C4-2B (cell line): ENCODE measurements at regions not wholly inside any gene's neighbourhood (a gene's known extent, or its start where the extent isn't known, plus 50 kb on each side); places are given as distances from the start of the nearest gene placed in this dataset.
"Not testable (repeated sequence)": the region's sequence is repeated elsewhere in the genome, so short reads cannot be mapped to it uniquely, and the experiment has no call there.

Experiments used
- H3K27ac ChIP-seq: fragments of 450-650 bp; 2 replicates; pipeline ENCODE4 v1.5.1; 2017
- ZFX ChIP-seq: fragments of 450-650 bp; IDR thresholded peaks from 2 replicates; pipeline ENCODE4 v1.6.1; 2017
- TF ChIP-seq, protein P1 (sequence below): fragments of 450-650 bp; conservative IDR thresholded peaks from 2 replicates; pipeline ENCODE4 v1.5.1; 2017; ENCODE audit warnings: mild to moderate bottlenecking

GRCh38 chr6:135624402-135625295 is 127.1 kb upstream of the AHI1 start:
- no peak overlapping the region for H3K27ac ChIP-seq
- TF ChIP-seq, protein P1, sequence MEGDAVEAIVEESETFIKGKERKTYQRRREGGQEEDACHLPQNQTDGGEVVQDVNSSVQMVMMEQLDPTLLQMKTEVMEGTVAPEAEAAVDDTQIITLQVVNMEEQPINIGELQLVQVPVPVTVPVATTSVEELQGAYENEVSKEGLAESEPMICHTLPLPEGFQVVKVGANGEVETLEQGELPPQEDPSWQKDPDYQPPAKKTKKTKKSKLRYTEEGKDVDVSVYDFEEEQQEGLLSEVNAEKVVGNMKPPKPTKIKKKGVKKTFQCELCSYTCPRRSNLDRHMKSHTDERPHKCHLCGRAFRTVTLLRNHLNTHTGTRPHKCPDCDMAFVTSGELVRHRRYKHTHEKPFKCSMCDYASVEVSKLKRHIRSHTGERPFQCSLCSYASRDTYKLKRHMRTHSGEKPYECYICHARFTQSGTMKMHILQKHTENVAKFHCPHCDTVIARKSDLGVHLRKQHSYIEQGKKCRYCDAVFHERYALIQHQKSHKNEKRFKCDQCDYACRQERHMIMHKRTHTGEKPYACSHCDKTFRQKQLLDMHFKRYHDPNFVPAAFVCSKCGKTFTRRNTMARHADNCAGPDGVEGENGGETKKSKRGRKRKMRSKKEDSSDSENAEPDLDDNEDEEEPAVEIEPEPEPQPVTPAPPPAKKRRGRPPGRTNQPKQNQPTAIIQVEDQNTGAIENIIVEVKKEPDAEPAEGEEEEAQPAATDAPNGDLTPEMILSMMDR, result no peak
- no peak for TF ChIP-seq ZFX

DNA sequence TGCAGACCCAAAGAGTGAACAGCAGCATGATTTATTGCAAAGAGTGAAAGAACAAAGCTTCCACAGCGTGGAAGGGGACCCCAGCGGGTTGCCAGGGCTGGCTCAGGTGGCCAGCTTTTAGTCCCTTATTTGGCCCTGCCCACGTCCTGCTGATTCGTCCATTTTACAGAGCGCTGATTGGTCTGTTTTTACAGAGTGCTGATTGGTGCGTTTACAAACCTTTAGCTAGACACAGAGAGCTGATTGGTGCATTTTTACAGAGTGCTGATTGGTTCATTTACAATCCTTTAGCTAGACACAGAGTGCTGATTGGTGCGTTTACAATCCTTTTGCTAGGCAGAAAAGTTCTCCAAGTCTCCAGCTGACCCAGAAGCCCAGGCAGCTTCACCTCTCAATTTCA is 128.5 kb upstream of the AHI1 start:
- H3K27ac ChIP-seq, result not testable (repeated sequence)

GRCh38 chr6:135627092-135627715 is 129.7 kb upstream of the AHI1 start:
- no peak overlapping the region for H3K27ac ChIP-seq
- TF ChIP-seq, protein P1, result no peak
- no peak for TF ChIP-seq ZFX

DNA sequence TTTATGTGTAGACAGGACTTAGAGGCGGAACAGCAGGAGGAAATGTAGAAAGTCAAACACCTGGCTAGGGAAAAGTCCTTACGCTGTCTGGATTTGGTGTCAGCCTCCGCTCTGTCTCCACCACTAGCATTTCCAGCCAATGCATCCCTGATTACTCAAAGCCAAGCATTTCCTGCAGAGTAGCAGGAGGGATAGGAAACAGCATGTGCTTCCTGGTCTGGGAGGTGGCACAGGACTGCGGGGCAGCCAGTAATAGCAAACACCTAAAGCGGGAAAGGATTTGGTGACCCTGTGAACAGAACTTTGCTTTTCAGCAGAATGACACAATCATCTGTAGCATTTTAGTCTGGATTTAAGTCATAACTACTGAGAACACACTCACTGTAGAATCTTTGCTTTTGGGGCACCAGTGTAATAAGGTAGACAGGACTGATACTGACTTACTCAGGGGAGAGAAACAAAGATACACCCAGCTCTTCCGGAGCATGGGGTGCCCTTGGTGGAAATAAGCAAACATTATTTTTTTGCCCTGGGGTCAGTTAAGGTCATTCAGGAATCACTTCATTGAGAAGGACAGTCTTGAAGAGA is 133.3 kb upstream of the AHI1 start:
- TF ChIP-seq, protein P1, result no peak
- TF ChIP-seq ZFX, result no peak
- no peak overlapping the region for H3K27ac ChIP-seq

DNA sequence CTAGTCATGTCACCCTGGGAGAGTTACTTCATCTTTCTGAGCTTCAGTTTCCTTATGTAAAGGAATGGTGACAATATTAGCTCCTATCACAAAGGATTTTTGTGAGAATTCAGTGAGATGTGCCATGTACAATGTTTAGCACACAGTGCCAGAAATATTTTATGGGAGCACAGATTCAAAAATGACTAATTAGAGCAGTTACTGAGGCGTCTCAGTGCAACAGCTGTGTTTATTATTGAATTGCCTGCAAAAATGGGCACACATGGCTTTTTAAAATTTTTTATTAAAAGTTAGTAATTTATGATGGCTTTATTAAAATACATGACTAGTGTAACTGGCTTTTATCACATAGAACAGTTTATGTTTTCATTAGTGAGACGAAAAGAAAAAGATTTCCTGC is 134.3 kb upstream of the AHI1 start:
- no peak for TF ChIP-seq ZFX
- TF ChIP-seq, protein P1, result no peak

DNA sequence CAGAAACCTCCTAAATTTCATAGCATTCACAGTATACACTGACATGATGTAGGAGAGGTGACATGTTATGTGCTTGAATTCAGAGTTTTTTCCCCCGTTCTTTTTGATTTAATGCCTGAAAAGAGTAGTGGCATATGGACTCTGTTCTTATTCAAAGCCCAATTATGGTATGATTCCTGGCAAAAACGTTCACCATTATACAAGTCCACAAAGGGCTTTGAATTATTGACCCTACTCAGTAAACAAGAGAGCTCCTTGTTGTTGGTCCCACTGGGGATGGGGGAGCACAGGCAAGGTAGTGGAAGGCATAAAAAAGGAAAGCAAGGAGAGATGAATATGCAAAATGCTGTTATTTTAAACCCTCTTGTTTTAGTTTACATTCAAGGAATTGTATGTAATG is 136.0 kb upstream of the AHI1 start:
- H3K27ac ChIP-seq, result no peak overlapping the region
- TF ChIP-seq ZFX, result no peak
- TF ChIP-seq, protein P1, result no peak

More for the DNA sequence above, 134.3 kb upstream of the AHI1 start:
- H3K27ac ChIP-seq, result no peak overlapping the region

DNA sequence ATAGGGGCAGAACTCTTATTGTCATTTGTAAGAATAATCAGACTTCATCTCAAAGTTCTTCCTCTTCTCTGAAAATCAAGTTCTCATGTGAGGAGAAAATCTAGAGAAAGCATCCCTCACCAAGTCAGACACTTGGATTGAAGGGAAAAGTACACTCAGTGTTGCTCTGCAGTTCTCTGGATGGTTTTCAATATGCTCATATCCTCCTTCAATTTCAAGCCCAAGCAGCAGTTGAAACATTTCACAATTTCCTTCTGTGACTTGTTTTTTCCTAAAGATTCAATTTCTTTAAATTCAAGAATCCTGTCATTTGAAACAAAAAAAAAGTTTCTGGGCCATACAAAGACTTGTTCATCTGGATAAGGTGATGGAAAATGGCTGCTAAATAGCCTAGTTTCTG is 140.2 kb upstream of the AHI1 start:
- TF ChIP-seq, protein P1, result no peak
- TF ChIP-seq ZFX, result no peak
- H3K27ac ChIP-seq, result no peak overlapping the region
